SK-N-SH (cell line): ENCODE measurements at regions not wholly inside any gene's neighbourhood (a gene's known extent, or its start where the extent isn't known, plus 50 kb on each side); places are given as distances from the start of the nearest gene placed in this dataset.

Experiments used
- CTCF ChIA-PET: fragments of 300-600, 350-600 bp; formaldehyde crosslinking; extraction: SDS; loops from one replicate; lab custom pipeline; 2021; lab: Yijun Ruan, JAX
- POLR2A ChIA-PET: fragments of 350-600 bp; sonication (Branson Sonifier 250); formaldehyde crosslinking; extraction: SDS; loops from one replicate; lab custom pipeline; 2020; ENCODE audit warnings: antibody characterized with exemption, inconsistent platforms; lab: Yijun Ruan, JAX
- DNase-seq: peaks from one replicate; pipeline ENCODE4 v3.0.0; 2012
- H2AFZ ChIP-seq: fragments of 200-600 bp; sonication (generic); 2 replicates; pipeline ENCODE4 v1.8.1; 2016; ENCODE audit warnings: antibody characterized with exemption, mild to moderate bottlenecking, low read depth
- H3F3A ChIP-seq: fragments of 200-600 bp; sonication (generic); replicated peaks from 2 replicates; pipeline ENCODE3; 2016; ENCODE audit warnings: antibody characterized with exemption, mild to moderate bottlenecking; ENCODE audit not compliant: insufficient read depth
- H3K27ac ChIP-seq, 2 experiments: fragments of 200-500 bp in 1 of 2; fragments of 200-600 bp in 1 of 2; sonication (Bioruptor generic) in 1 of 2; sonication (generic), shearing (Covaris generic) in 1 of 2; 2 replicates each; pipeline versions ENCODE4 v1.5.1 to v1.6.1; 2014 to 2016; ENCODE audit warnings: low read depth in 2 of 2, inconsistent platforms in 1 of 2, low read length in 1 of 2, mild to moderate bottlenecking in 1 of 2, mixed read lengths in 1 of 2
- H3K27me3 ChIP-seq: fragments of 200-600 bp; sonication (generic), shearing (Covaris generic); 2 replicates; pipeline ENCODE4 v1.6.1; 2016; ENCODE audit warnings: mixed run types; ENCODE audit not compliant: insufficient read depth
- H3K36me3 ChIP-seq, 2 experiments: fragments of 200-500 bp in 1 of 2; fragments of 200-600 bp in 1 of 2; sonication (Bioruptor generic) in 1 of 2; sonication (generic) in 1 of 2; replicated peaks in 1 of 2; 2 replicates each; pipeline versions ENCODE3 to v1.5.1; 2014 to 2016; ENCODE audit warnings: low read length in 1 of 2, mild to moderate bottlenecking in 1 of 2; ENCODE audit not compliant: insufficient read depth in 2 of 2, control insufficient read depth in 1 of 2
- H3K4me1 ChIP-seq, 2 experiments: fragments of 200-500 bp in 1 of 2; fragments of 200-600 bp in 1 of 2; sonication (Bioruptor generic) in 1 of 2; sonication (generic), shearing (Covaris generic) in 1 of 2; 2 replicates each; pipeline versions ENCODE4 v1.5.1 to v1.6.1; 2014 to 2016; ENCODE audit warnings: low read depth in 1 of 2, low read length in 1 of 2, mixed run types in 1 of 2; ENCODE audit not compliant: insufficient read depth in 2 of 2, control insufficient read depth in 1 of 2
- H3K4me2 ChIP-seq: fragments of 200-600 bp; sonication (generic), shearing (Covaris generic); 2 replicates; pipeline ENCODE4 v1.6.1; 2017; ENCODE audit warnings: mixed run types
- H3K4me3 ChIP-seq, 2 experiments: fragments of 200-500 bp in 1 of 2; fragments of 200-600 bp in 1 of 2; sonication (Bioruptor generic) in 1 of 2; sonication (generic), shearing (Covaris generic) in 1 of 2; 2 replicates each; pipeline versions ENCODE4 v1.5.1 to v1.8.1; 2014 to 2016; ENCODE audit warnings: low read depth in 2 of 2, inconsistent platforms in 1 of 2, low read length in 1 of 2, mild to moderate bottlenecking in 1 of 2, mixed read lengths in 1 of 2, moderate library complexity in 1 of 2
- H3K79me2 ChIP-seq: fragments of 200-600 bp; sonication (generic); 2 replicates; pipeline ENCODE4 v1.8.1; 2017; ENCODE audit warnings: mild to moderate bottlenecking; ENCODE audit not compliant: insufficient read depth
- H3K9ac ChIP-seq: fragments of 200-600 bp; sonication (generic); 2 replicates; pipeline ENCODE4 v1.6.1; 2017; ENCODE audit warnings: mixed run types
- H3K9me2 ChIP-seq: fragments of 200-600 bp; sonication (generic); 2 replicates; pipeline ENCODE4 v1.6.1; 2017; ENCODE audit warnings: mixed run types
- H3K9me3 ChIP-seq: fragments of 200-600 bp; sonication (generic); 2 replicates; pipeline ENCODE4 v1.6.1; 2017; ENCODE audit warnings: mixed run types, mild to moderate bottlenecking, moderate library complexity
- H4K20me1 ChIP-seq: fragments of 200-600 bp; sonication (generic); 2 replicates; pipeline ENCODE4 v1.6.1; 2017; ENCODE audit warnings: mild to moderate bottlenecking, mixed run types; ENCODE audit not compliant: insufficient read depth
- ELF1 ChIP-seq: IDR thresholded peaks from 2 replicates; pipeline ENCODE4 v1.4.0; 2012
- EP300 ChIP-seq, 2 experiments: IDR thresholded peaks; 2 replicates each; pipeline versions ENCODE4 v1.4.0 to v1.6.1; 2012; ENCODE audit warnings: borderline replicate concordance in 1 of 2, low read depth in 1 of 2, low read length in 1 of 2
- FOSL2 ChIP-seq: IDR thresholded peaks from 2 replicates; pipeline ENCODE4 v1.4.0; 2012; ENCODE audit warnings: low read depth, mild to moderate bottlenecking, moderate library complexity, borderline replicate concordance
- FOXJ3 ChIP-seq: sonication (generic); formaldehyde crosslinking; IDR thresholded peaks from 2 replicates; pipeline ENCODE4 v1.5.1; 2020; ENCODE audit warnings: mild to moderate bottlenecking, missing genetic modification reagents
- FOXM1 ChIP-seq: IDR thresholded peaks from 2 replicates; pipeline ENCODE4 v1.4.0; 2012; ENCODE audit warnings: low read depth, mild to moderate bottlenecking
- GATA2 ChIP-seq: sonication (generic); formaldehyde crosslinking; IDR thresholded peaks from 2 replicates; pipeline ENCODE4 v1.5.0; 2020; ENCODE audit warnings: mild to moderate bottlenecking, missing genetic modification reagents
- MEF2A ChIP-seq: IDR thresholded peaks from 2 replicates; pipeline ENCODE4 v1.4.0; 2012; ENCODE audit warnings: low read depth, borderline replicate concordance
- MXI1 ChIP-seq: IDR thresholded peaks from 2 replicates; pipeline ENCODE4 v1.6.1; 2012; ENCODE audit warnings: mild to moderate bottlenecking, low read depth, low read length, improper control_type of control experiment
- NFIC ChIP-seq: IDR thresholded peaks from 2 replicates; pipeline ENCODE4 v1.4.0; 2012; ENCODE audit warnings: borderline replicate concordance
- NRF1 ChIP-seq: IDR thresholded peaks from 2 replicates; pipeline ENCODE4 v1.6.1; 2012; ENCODE audit warnings: low read depth, mild to moderate bottlenecking, low read length
- POLR2AphosphoS5 ChIP-seq: IDR thresholded peaks from 2 replicates; pipeline ENCODE4 v1.6.1; 2012; ENCODE audit warnings: low read depth, low read length
- RCOR1 ChIP-seq: fragments of 150-350 bp; IDR thresholded peaks from 2 replicates; pipeline ENCODE4 v1.6.1; 2017; ENCODE audit warnings: antibody characterized with exemption, low read length
- RXRA ChIP-seq: IDR thresholded peaks from 2 replicates; pipeline ENCODE4 v1.4.0; 2012; ENCODE audit warnings: low read depth, mild to moderate bottlenecking, borderline replicate concordance
- SMC3 ChIP-seq: IDR thresholded peaks from 2 replicates; pipeline ENCODE4 v1.6.1; 2012; ENCODE audit warnings: low read depth, low read length, improper control_type of control experiment
- TCF12 ChIP-seq: IDR thresholded peaks from 2 replicates; pipeline ENCODE4 v1.4.0; 2012
- TEAD4 ChIP-seq: IDR thresholded peaks from 2 replicates; pipeline ENCODE4 v1.4.0; 2012; ENCODE audit warnings: mild to moderate bottlenecking, borderline replicate concordance; ENCODE audit not compliant: insufficient read depth
- YY1 ChIP-seq: IDR thresholded peaks from 2 replicates; pipeline ENCODE4 v1.4.0; 2012; ENCODE audit warnings: low read depth, mild to moderate bottlenecking
- WGBS: methylation state at CpG from one replicate; pipeline ENCODE4 v1.1.6; 2017; ENCODE audit warnings: low lambda C conversion rate; 5-methylcytosine and 5-hydroxymethylcytosine counted together
- TF ChIP-seq, protein P1 (sequence below): IDR thresholded peaks from 2 replicates; pipeline ENCODE4 v1.4.0; 2012; ENCODE audit warnings: low read depth, borderline replicate concordance
- TF ChIP-seq, protein P2 (sequence below): fragments of 150-350 bp; IDR thresholded peaks from 2 replicates; pipeline ENCODE4 v1.6.1; 2017; ENCODE audit warnings: antibody characterized with exemption, low read length, low read depth, borderline replicate concordance

DNA sequence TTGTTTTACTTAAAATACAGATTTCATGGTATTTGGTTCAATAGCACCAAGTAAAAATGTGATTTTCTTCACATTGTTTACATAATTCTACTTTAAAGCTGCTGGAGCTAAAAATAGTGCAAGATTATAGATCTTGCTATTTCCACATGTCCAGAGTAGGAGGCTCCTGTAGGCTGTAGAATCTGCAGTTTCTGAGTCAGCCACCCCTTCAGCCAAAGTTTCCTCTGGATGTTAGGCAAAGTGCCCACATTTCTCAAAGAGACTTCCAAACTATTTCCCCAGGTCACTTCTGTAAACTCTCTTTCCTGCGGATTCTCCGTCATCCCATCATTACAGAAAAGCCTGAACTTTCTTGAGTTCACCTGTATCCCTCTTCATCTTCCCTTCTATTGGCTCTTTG is 342.5 kb upstream of the FSTL5 start:
- TF ChIP-seq YY1 = no peak
- TF ChIP-seq TCF12 = no peak
- no peak for TF ChIP-seq ELF1
- no peak for TF ChIP-seq NFIC
- no peak for TF ChIP-seq TEAD4
- TF ChIP-seq, all 33 proteins: peak for 0
- no peak for DNase-seq
- CTCF ChIA-PET = no interaction called here
- H3K4me3 ChIP-seq = no peak overlapping the region
- WGBS = 30% methylated on average over 2 of the region's 2 CpGs
- no peaks in the 10 kb centered on the region for H3K36me3 ChIP-seq
- H3K79me2 ChIP-seq = no peaks in the 10 kb centered on the region
- no peaks in the 10 kb centered on the region for H3K4me1 ChIP-seq
- POLR2A ChIA-PET = no interaction called here
- H4K20me1 ChIP-seq = no peaks in the 10 kb centered on the region
- H2AFZ ChIP-seq = no peak overlapping the region
- H3K27me3 ChIP-seq = no peaks in the 10 kb centered on the region
- no peak overlapping the region for H3K9ac ChIP-seq
- no peaks in the 10 kb centered on the region for H3K9me2 ChIP-seq
- H3F3A ChIP-seq = no peaks in the 10 kb centered on the region
- no peak overlapping the region for H3K27ac ChIP-seq
- no peaks in the 10 kb centered on the region for H3K9me3 ChIP-seq
- no peak overlapping the region for H3K4me2 ChIP-seq

DNA sequence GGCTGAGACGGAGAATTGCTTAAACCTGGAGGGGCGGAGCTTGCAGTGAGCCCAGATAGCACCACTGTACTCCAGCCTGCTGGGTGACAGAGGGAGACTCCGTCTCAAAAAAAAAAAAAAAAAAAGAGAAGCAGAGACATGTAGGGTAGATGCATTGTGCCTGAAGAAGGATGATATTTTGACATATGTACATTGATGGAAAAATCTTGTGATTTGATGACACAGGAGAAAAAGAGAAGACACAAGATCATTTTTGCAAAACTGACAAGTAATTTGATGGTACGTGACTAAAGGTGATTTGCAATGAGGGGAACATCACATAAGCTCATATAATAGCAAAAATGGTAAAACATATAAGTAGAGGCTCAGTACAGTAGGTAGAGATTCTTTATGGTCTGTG is 340.1 kb upstream of the FSTL5 start:
- DNase-seq = no peak
- TF ChIP-seq SMC3 = no peak
- TF ChIP-seq MEF2A = no peak
- TF ChIP-seq POLR2AphosphoS5 = no peak
- TF ChIP-seq GATA2 = no peak
- TF ChIP-seq MXI1 = no peak
- no peak for TF ChIP-seq EP300 (IDR thresholded peaks at IDR 0.05; ENCODE audit: borderline replicate concordance in 1 of 2, low read depth in 1 of 2, low read length in 1 of 2)
- TF ChIP-seq FOSL2 = no peak
- no peak for TF ChIP-seq FOXJ3
- no peak for TF ChIP-seq RCOR1
- TF ChIP-seq, protein P1, sequence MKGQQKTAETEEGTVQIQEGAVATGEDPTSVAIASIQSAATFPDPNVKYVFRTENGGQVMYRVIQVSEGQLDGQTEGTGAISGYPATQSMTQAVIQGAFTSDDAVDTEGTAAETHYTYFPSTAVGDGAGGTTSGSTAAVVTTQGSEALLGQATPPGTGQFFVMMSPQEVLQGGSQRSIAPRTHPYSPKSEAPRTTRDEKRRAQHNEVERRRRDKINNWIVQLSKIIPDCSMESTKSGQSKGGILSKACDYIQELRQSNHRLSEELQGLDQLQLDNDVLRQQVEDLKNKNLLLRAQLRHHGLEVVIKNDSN = no peak
- no peak for TF ChIP-seq NRF1
- TF ChIP-seq FOXM1 = no peak
- no peak for TF ChIP-seq TCF12
- no peak for TF ChIP-seq RXRA
- TF ChIP-seq, protein P2, sequence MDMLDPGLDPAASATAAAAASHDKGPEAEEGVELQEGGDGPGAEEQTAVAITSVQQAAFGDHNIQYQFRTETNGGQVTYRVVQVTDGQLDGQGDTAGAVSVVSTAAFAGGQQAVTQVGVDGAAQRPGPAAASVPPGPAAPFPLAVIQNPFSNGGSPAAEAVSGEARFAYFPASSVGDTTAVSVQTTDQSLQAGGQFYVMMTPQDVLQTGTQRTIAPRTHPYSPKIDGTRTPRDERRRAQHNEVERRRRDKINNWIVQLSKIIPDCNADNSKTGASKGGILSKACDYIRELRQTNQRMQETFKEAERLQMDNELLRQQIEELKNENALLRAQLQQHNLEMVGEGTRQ = no peak
- H2AFZ ChIP-seq = no peak overlapping the region
- H3K9me2 ChIP-seq = no peaks in the 10 kb centered on the region
- H3K4me3 ChIP-seq = no peak overlapping the region
- ChIA-PET POLR2A (no interaction called here), CTCF (interaction anchor here (0.8 to 1.1 kb wide), 2 partner anchors 829 to 1045 kb away, joined by 3 to 5 read pairs; partner anchors contain the start of gene NPY1R)
- no peaks in the 10 kb centered on the region for H3K79me2 ChIP-seq
- H3K9ac ChIP-seq = no peak overlapping the region
- no peaks in the 10 kb centered on the region for H3K9me3 ChIP-seq
- no peaks in the 10 kb centered on the region for H3K4me1 ChIP-seq
- H4K20me1 ChIP-seq = no peaks in the 10 kb centered on the region
- no peaks in the 10 kb centered on the region for H3K27me3 ChIP-seq
- WGBS = 4% methylated on average over 4 of the region's 4 CpGs
- no peaks in the 10 kb centered on the region for H3K36me3 ChIP-seq
- no peaks in the 10 kb centered on the region for H3F3A ChIP-seq
- H3K27ac ChIP-seq = no peak overlapping the region
- no peak overlapping the region for H3K4me2 ChIP-seq
